HUDEP-2 (cell line): ENCODE measurements at regions not wholly inside any gene's neighbourhood (a gene's known extent, or its start where the extent isn't known, plus 50 kb on each side); places are given as distances from the start of the nearest gene placed in this dataset.

Experiments used
- DNase-seq, 76 experiments: peaks; one replicate each; lab custom pipeline; 2025; ENCODE audit not compliant: unreplicated experiment in 76 of 76; lab: John Stamatoyannopoulos, UW

- peak in 1 of 76 experiments; percentile 0 for DNase-seq
These were observed 449.5 kb upstream of the ZMIZ1 start for GRCh38 chr10:78619115-78619851.

DNA sequence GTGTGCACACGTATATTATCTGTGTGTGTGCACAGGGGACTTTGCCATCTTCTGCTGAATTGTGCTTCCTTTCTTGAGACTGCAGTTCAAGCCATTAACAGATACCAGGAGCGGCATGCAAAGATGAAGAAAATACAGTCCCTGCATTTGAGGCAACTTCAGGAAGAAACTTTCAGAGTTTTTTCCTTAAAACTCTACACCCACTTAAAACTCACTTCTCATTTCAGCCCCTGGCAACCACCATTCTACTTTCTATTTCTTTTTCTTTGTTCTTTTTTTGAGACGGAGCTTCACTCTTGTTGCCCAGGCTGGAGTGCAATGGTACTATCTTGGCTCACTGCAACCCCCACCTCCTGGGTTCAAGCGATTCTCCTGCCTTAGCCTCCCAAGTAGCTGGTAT, 448.9 kb upstream of the ZMIZ1 start:
- no peak for DNase-seq

GRCh38 chr10:78620985-78621799, 447.6 kb upstream of the ZMIZ1 start:
- no peak for DNase-seq

DNA sequence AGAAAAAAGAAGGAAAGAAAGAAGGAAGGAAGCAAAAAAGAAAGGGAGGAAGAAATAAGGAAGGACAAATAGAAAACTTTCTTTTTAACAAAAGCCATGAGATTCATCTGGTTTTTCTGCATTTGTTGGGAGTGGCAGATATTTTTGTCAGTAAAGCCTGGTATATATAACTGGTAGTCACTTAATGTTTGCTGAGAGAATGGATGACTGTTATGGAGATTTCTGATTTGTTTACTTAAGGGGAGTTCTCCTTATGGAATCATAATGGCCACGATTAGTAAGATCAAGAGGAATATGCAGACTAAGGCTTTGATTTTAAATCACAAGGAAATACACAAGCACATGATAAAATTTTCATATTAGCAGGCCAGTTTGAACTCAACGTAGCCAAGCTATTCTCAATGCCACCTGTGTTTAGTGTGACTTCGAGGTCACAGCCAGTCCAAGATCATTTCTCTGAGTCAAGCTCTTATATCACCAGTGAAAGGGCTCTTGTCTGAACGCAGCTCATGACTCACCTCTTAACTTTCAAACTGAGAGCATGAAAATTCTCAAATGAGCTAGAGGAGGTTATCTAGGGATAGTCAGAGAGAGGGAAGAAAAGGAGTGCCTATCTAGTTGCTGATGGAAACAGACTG, 445.1 kb upstream of the ZMIZ1 start:
- DNase-seq = no peak

- DNase-seq = no peak
These were observed 444.0 kb upstream of the ZMIZ1 start for GRCh38 chr10:78624791-78625190.

- DNase-seq = no peak
These were observed 442.3 kb upstream of the ZMIZ1 start for GRCh38 chr10:78626471-78626870.

DNA sequence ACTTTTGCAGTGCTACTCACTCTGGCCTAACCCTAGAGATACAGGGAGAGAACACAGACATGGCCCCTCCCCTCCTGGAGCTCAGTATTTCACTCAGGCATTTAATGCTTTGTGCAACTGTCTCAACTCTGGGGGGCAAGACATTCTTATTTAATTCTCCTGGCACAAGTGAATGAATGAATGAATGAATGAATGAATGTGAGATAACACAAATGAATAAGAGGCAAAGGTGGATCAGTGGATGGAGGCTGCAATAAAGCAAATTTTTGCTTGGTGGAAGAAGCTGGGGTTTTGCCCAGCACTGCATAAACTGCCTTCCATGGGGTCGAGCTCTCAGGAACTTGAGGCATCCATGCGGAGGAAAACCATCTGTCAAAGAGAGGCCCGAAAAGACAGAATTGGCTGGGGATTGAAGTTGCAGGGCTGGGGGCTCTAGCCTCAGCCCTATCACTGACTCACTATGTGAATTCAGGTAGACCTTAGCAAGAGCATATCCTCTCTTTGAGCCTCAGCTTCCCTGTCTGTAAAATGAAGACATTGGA, 441.4 kb upstream of the ZMIZ1 start:
- no peak for DNase-seq

DNA sequence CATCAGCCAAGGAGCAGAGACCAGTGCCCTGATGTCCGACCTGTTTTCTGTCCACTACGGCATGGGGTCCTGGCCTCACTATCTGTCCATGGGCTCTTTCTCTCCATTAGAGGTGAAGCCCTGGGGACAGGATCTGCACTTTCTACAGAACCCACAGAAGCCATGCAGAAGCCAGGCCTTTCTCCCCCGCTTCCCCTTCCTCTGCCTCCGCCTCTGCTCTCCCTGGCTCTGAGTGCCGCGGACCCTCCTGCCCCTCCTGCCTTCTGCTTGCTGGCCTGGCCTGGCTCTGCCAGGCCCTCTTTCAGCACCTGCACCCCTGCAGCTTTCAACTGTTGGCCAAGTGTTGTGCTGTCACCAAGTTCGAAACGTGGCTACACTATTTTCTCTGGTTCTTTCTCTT, 439.8 kb upstream of the ZMIZ1 start:
- no peak for DNase-seq

- DNase-seq = no peak
These were observed 439.0 kb upstream of the ZMIZ1 start for GRCh38 chr10:78629773-78630172.

DNA sequence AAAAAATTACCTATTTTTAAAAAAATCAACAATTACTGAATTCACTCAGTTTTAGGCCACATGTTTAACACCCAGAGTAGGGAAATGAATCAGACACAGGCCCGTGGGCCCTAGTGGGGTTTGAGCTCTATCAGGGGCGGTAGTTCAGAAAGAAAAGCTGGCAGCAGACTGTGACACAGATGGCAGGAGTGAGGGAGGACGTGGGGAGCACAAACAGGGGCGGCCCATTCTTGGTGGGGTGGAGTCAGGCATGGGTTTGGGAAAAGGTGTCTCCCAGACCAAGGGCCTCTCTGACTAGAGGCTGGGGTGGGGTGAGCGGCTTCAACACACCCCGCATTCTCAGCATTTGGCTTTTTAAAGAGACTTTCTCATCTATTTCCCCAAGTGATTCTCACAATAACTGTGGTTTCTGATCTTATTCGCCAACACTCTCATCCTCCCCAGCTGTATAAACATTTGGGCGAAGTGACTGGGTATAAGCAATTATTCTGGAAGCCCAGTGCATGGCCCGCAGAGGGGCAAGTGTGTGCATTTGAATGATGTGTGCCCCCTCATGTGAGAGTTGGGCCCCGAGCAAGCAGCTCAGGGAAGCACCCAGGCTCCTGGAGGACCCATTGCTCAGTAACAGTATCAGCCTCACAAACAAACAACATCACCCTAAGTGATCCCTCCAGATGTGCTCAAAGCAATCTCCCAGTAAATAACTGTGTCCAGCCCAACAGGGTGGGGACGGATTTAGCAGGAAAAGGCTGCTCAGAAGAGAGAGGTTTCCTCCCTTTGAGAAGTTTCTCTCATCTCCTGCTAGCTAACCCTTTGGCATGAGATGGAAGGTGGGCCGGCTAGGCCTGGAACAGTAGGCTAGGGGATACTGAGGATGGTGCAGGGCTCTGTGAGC, 437.6 kb upstream of the ZMIZ1 start:
- no peak for DNase-seq

- no peak for DNase-seq
These were observed 434.4 kb upstream of the ZMIZ1 start for GRCh38 chr10:78634389-78634815.

- no peak for DNase-seq
These were observed 433.9 kb upstream of the ZMIZ1 start for GRCh38 chr10:78634835-78635234.

DNA sequence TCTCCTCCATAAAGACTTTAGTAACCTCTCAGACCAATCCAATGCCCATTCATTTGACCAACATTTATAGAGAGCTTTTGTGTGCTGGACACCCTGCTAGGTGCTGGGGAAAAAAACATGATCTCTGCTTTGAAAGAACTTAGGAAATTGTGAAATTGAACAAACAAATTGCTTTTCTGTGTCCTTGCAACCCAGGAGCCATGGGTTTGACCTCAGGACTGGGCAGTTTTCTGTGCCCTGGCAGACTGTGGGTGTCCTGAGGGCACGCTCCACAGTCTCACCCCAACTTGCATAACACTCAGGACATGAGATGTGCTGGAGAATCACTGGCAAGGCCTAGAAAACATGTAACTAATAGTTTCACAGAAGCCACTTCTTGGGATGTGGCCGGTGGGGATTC, 429.1 kb upstream of the ZMIZ1 start:
- DNase-seq = no peak

GRCh38 chr10:78640796-78641636, 427.8 kb upstream of the ZMIZ1 start:
- DNase-seq = no peak

- no peak for DNase-seq
These were observed 427.1 kb upstream of the ZMIZ1 start for GRCh38 chr10:78641693-78642092.

- DNase-seq = no peak
These were observed 426.4 kb upstream of the ZMIZ1 start for GRCh38 chr10:78642269-78642816.

DNA sequence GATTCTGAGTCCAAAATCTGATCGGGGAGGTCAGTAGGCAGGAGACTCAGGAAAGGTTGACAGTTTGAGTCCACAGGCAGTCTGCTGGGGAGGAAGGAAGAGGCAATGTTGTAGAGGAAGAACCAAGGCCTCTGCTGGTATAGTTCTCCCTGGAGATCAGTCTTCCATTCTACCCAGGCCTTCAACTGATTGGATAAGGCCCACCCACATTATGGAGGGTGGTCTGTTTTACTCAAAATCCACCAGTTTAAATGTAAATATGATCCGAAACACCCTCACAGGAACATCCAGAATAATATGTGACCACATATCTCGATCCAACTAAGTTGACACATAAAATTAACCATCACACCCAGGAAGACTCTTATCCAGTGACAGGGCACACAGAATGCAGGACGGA, 425.3 kb upstream of the ZMIZ1 start:
- no peak for DNase-seq

- DNase-seq = no peak
These were observed 424.2 kb upstream of the ZMIZ1 start for GRCh38 chr10:78644550-78644949.

DNA sequence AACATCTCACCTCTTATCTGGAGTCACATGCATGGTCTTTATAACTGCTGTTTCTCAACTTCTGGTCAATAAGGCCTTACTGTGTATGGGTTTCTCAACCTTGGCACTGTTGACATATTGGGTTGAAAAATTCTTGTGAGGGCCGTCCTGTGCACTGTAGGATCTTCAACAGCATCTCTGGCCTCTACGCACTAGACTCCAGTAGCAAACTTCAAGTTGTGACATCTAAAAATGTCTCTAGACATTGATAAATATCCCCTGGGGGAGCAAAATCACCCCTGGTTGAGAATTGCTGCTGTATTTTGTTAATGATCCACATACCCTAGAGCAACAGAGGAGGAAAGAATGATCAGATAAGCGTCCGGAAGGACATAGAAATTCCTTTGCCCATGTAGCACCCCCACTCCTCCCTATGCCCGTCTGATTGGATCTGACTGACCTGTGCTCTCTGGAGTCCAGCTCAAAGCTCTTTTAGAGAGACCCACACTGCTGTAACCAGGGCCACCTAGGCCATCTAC, 423.5 kb upstream of the ZMIZ1 start:
- DNase-seq = no peak
